ENCODE measurements at regions not wholly inside any gene's neighbourhood (a gene's known extent, or its start where the extent isn't known, plus 50 kb on each side); places are given as distances from the start of the nearest gene placed in this dataset.

DNA sequence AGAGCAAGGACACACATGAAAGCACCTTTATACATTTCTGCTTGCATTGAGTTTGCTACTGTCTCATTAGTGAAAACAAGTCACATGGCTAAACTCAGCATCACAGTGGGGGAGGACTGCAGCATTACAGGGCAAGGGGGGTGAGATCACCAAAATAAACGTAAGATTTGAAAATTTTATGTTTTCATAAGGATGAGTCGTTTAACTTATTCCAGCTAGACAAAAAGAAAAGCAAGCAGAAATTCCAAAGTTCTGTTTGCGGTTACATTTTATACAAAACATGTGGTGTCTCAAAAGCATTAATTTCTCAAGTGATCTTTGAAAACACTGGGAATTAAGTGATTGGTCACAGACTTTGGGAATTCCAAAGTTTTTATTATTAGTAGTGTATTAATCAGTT, 261.4 kb upstream of the RXFP2 start:
- no peak for ATAC-seq
- no peaks in the 10 kb centered on the region for H3K4me1 ChIP-seq
- intact Hi-C loops (cut with DNase I) = no loop called here
- H3K4me3 ChIP-seq = no peak overlapping the region
- no peak overlapping the region for H3K27ac ChIP-seq
- H3K36me3 ChIP-seq = no peaks in the 10 kb centered on the region
- DNase-seq = no peak
- TF ChIP-seq CTCF (IDR thresholded peaks at IDR 0.05) (no peak), POLR2A (IDR thresholded peaks at IDR 0.05) (no peak)
- no peaks in the 10 kb centered on the region for H3K9me3 ChIP-seq
- H3K27me3 ChIP-seq = no peaks in the 10 kb centered on the region
- 51% methylated on average over 3 of the region's 3 CpGs for WGBS (ENCODE audit: insufficient coverage, low coverage, low lambda C conversion rate, missing lambda C conversion rate)

DNA sequence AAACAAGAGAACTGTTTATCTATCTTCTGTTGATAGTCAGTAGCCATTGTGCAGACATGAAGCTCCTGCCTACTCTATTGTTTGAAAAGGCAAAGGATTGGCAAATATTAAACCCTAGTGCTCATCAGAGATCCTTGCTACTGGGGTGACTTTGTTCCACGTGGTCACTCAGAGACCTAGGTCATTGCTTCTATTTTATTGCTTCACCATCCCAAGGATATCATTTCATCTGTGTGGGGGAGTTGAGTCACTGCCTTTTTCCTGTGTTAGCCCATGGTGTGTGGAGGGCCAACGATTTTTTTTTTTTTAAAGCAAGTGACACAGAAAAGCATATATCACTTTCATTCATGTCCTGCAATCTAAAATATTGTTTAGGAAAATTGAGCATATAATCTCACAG, 254.1 kb upstream of the RXFP2 start:
- H3K4me1 ChIP-seq = no peaks in the 10 kb centered on the region
- no peaks in the 10 kb centered on the region for H3K27me3 ChIP-seq
- TF ChIP-seq POLR2A (IDR thresholded peaks at IDR 0.05) (no peak), CTCF (IDR thresholded peaks at IDR 0.05) (no peak)
- no peak for ATAC-seq
- no peaks in the 10 kb centered on the region for H3K9me3 ChIP-seq
- no peak overlapping the region for H3K27ac ChIP-seq
- intact Hi-C loops (cut with DNase I) = no loop called here
- WGBS (ENCODE audit: insufficient coverage, low coverage, low lambda C conversion rate, missing lambda C conversion rate) = 14% methylated on average over 2 of the region's 2 CpGs
- H3K36me3 ChIP-seq = no peaks in the 10 kb centered on the region
- no peak overlapping the region for H3K4me3 ChIP-seq
- DNase-seq = no peak

GRCh38 chr13:31485651-31486051, 253.7 kb upstream of the RXFP2 start:
- no peaks in the 10 kb centered on the region for H3K9me3 ChIP-seq
- no peak for TF ChIP-seq POLR2A (IDR thresholded peaks at IDR 0.05)
- TF ChIP-seq CTCF (IDR thresholded peaks at IDR 0.05) = no peak
- no peaks in the 10 kb centered on the region for H3K4me1 ChIP-seq
- H3K27me3 ChIP-seq = no peaks in the 10 kb centered on the region
- WGBS (ENCODE audit: insufficient coverage, low coverage, low lambda C conversion rate, missing lambda C conversion rate) = 8% methylated on average over 4 of the region's 4 CpGs
- ATAC-seq (no peak), DNase-seq (no peak)
- no peak overlapping the region for H3K4me3 ChIP-seq
- H3K27ac ChIP-seq = no peak overlapping the region
- no peaks in the 10 kb centered on the region for H3K36me3 ChIP-seq
- intact Hi-C loops (cut with DNase I) = no loop called here

DNA sequence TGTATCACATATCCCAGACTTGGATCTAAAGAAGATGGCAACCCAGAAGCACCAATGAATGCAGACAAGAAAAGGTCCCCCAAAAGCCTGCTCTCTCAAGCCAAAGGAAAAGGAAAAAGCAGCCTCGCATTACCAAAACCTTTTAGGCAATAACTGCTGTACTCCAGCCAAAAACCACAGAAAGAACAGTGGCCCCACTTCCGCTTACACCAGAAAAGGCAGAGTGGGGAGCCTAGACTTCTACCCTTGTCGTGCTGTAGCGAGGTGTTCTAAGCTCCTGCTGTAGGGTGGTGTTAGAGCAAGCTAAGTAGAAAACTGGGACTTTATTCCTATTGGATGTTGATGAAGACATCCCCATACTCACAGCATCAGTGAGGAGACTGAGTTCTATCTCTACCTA, 244.0 kb upstream of the RXFP2 start:
- no peak overlapping the region for H3K4me3 ChIP-seq
- no peaks in the 10 kb centered on the region for H3K9me3 ChIP-seq
- no peak for TF ChIP-seq POLR2A (IDR thresholded peaks at IDR 0.05)
- no peak for TF ChIP-seq CTCF (IDR thresholded peaks at IDR 0.05)
- ATAC-seq = no peak
- no peak for DNase-seq
- H3K27ac ChIP-seq = no peak overlapping the region
- H3K36me3 ChIP-seq = no peaks in the 10 kb centered on the region
- H3K27me3 ChIP-seq = no peaks in the 10 kb centered on the region
- intact Hi-C loops (cut with DNase I) = no loop called here
- WGBS (ENCODE audit: insufficient coverage, low coverage, low lambda C conversion rate, missing lambda C conversion rate) = 57% methylated on average over 4 of the region's 4 CpGs
- H3K4me1 ChIP-seq = no peaks in the 10 kb centered on the region

DNA sequence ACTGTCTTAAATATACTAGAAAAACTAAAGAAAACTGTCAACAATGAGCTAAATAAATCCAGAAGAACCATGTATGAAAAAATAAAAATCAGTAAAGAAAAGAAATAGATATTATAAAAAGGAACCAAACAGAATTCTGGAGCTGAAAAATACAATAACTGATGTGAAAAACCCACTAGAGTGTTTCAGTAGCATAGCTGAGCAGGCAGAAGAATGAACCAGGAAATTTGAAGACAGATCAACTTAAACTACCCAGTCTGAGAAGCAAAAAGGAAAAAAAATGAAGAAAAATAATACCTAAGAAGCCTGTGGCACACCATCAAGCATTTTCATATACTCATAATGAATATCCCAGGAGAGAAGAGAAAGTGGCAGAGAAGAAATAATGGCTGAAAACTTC, 240.1 kb upstream of the RXFP2 start:
- TF ChIP-seq POLR2A (IDR thresholded peaks at IDR 0.05) = no peak
- H3K4me3 ChIP-seq = no peak overlapping the region
- H3K36me3 ChIP-seq = no peaks in the 10 kb centered on the region
- no peaks in the 10 kb centered on the region for H3K4me1 ChIP-seq
- no peaks in the 10 kb centered on the region for H3K27me3 ChIP-seq
- no peak overlapping the region for H3K27ac ChIP-seq
- no peak for ATAC-seq
- intact Hi-C loops (cut with DNase I) = no loop called here
- DNase-seq = no peak
- no peaks in the 10 kb centered on the region for H3K9me3 ChIP-seq
